DND-41 (cell line): ENCODE measurements at regions not wholly inside any gene's neighbourhood (a gene's known extent, or its start where the extent isn't known, plus 50 kb on each side); places are given as distances from the start of the nearest gene placed in this dataset.

Source experiments
- CTCF ChIP-seq: IDR thresholded peaks from 2 replicates; pipeline ENCODE4 v1.5.1; 2012; ENCODE audit warnings: borderline replicate concordance, low read length, moderate library complexity, mild to moderate bottlenecking; ENCODE audit not compliant: poor library complexity, severe bottlenecking; ENCODE audit errors: extremely low read depth
- EZH2 ChIP-seq: IDR thresholded peaks from 3 replicates; pipeline ENCODE4 v1.6.1; 2012; ENCODE audit warnings: borderline replicate concordance, low read depth, mild to moderate bottlenecking, moderate library complexity, low read length, inconsistent platforms; ENCODE audit not compliant: severe bottlenecking

GRCh38 chr5:56585461-56585860 lies 229.9 kb upstream of the MAP3K1 start:
- no peak for TF ChIP-seq CTCF
- no peak for TF ChIP-seq EZH2
